B cell (primary cell): ENCODE measurements at regions not wholly inside any gene's neighbourhood (a gene's known extent, or its start where the extent isn't known, plus 50 kb on each side); places are given as distances from the start of the nearest gene placed in this dataset.

Experiments
- ATAC-seq: fragments of 200-7000 bp; cut with Tn5 transposase; one replicate; pipeline ENCODE4 v1.10.0; 2021; ENCODE audit warnings: low read depth, mild to moderate bottlenecking, moderate number of reproducible peaks, moderate library complexity
- CTCF ChIA-PET: fragments of 350-600 bp; sonication (Branson Sonifier 250); formaldehyde crosslinking; loops from one replicate; lab custom pipeline; 2021; ENCODE audit warnings: antibody characterized with exemption, inconsistent platforms; lab: Charles Lee
- POLR2A ChIA-PET: fragments of 350-600 bp; sonication (Branson Sonifier 250); formaldehyde crosslinking; loops from one replicate; lab custom pipeline; 2021; ENCODE audit warnings: antibody characterized with exemption; lab: Charles Lee
- DNase-seq: peaks from one replicate; pipeline ENCODE4 v3.0.0; 2013
- H2AFZ ChIP-seq: 2 replicates; pipeline ENCODE4 v1.6.1; 2012; ENCODE audit warnings: mild to moderate bottlenecking, low read depth, low read length; ENCODE audit not compliant: insufficient read depth, poor library complexity, severe bottlenecking
- H3K27ac ChIP-seq, 2 donors: 1 replicate in 1 of 2; 2 replicates in 1 of 2; pipeline ENCODE4 v1.5.1; 2012 to 2013; ENCODE audit warnings: low read length in 2 of 2, mild to moderate bottlenecking in 2 of 2, moderate library complexity in 1 of 2
- H3K27me3 ChIP-seq, 4 experiments: fragments of 200-600 bp in 1 of 4; sonication (generic) in 1 of 4; replicated peaks in 1 of 4; 1 replicate in 2 of 4; 2 replicates in 2 of 4; pipeline versions ENCODE4 v1.6.1 to v1.7.0; 2013 to 2016; ENCODE audit warnings: low read length in 3 of 4, mild to moderate bottlenecking in 2 of 4, mixed read lengths in 1 of 4, moderate library complexity in 1 of 4; ENCODE audit not compliant: insufficient read depth in 4 of 4, control insufficient read depth in 3 of 4; ENCODE audit errors: control extremely low read depth in 1 of 4
- H3K36me3 ChIP-seq, 2 experiments: replicated peaks in 1 of 2; 1 replicate in 1 of 2; 2 replicates in 1 of 2; pipeline versions ENCODE4 v1.6.1 to v1.7.1; 2013; ENCODE audit warnings: low read length in 1 of 2; ENCODE audit not compliant: insufficient read depth in 2 of 2, control insufficient read depth in 1 of 2; ENCODE audit errors: control extremely low read depth in 1 of 2, extremely low read depth in 1 of 2
- H3K4me1 ChIP-seq, 2 donors: fragments of 200-600 bp in 1 of 2; sonication (generic) in 1 of 2; 1 replicate in 1 of 2; 2 replicates in 1 of 2; pipeline versions ENCODE4 v1.5.1 to v1.6.1; 2013 to 2017; ENCODE audit warnings: low read length in 2 of 2; ENCODE audit not compliant: control insufficient read depth in 2 of 2, insufficient read depth in 2 of 2
- H3K4me2 ChIP-seq: replicated peaks from 2 replicates; pipeline ENCODE3; 2012; ENCODE audit warnings: mild to moderate bottlenecking, low read depth, low read length; ENCODE audit not compliant: poor library complexity, severe bottlenecking
- H3K4me3 ChIP-seq, 5 experiments: fragments of 200-600 bp in 1 of 5; sonication (generic) in 1 of 5; 1 replicate in 3 of 5; 2 replicates in 2 of 5; pipeline versions ENCODE4 v1.5.1 to v1.7.0; 2011 to 2016; ENCODE audit warnings: low read length in 4 of 5, mild to moderate bottlenecking in 4 of 5, low read depth in 2 of 5, control low read depth in 1 of 5, moderate library complexity in 1 of 5; ENCODE audit not compliant: insufficient read depth in 1 of 5; ENCODE audit errors: control extremely low read depth in 1 of 5, extremely low read depth in 1 of 5
- H3K79me2 ChIP-seq: fragments of 200-600 bp; sonication (generic); one replicate; pipeline ENCODE4 v1.6.0; 2016; ENCODE audit warnings: low read length; ENCODE audit not compliant: control insufficient read depth, insufficient read depth
- H3K9ac ChIP-seq: fragments of 200-600 bp; sonication (generic); 2 replicates; pipeline ENCODE4 v1.6.1; 2017; ENCODE audit warnings: mild to moderate bottlenecking, low read length, moderate library complexity
- H3K9me3 ChIP-seq, 3 donors: one replicate each; pipeline versions ENCODE4 v1.6.1 to v1.7.1; 2013; ENCODE audit warnings: low read length in 2 of 3; ENCODE audit not compliant: control insufficient read depth in 2 of 3, insufficient read depth in 1 of 3; ENCODE audit errors: control extremely low read depth in 1 of 3
- H4K20me1 ChIP-seq: 2 replicates; pipeline ENCODE4 v1.6.0; 2012; ENCODE audit warnings: mild to moderate bottlenecking, low read length; ENCODE audit not compliant: insufficient read depth, control insufficient read depth, poor library complexity, severe bottlenecking
- H3K27ac Mint-ChIP-seq: one replicate; pipeline ENCODE4 v1.8.0; 2021; ENCODE audit warnings: mixed read lengths
- H3K27me3 Mint-ChIP-seq: one replicate; pipeline ENCODE4 v1.8.0; 2021; ENCODE audit warnings: mixed read lengths
- H3K4me1 Mint-ChIP-seq: one replicate; pipeline ENCODE4 v1.8.0; 2021; ENCODE audit warnings: mixed read lengths
- H3K4me3 Mint-ChIP-seq: one replicate; pipeline ENCODE4 v1.8.0; 2021; ENCODE audit warnings: mixed read lengths
- H3K9me3 Mint-ChIP-seq: one replicate; pipeline ENCODE4 v1.8.0; 2022; ENCODE audit warnings: mixed read lengths; ENCODE audit not compliant: insufficient read depth
- CTCF ChIP-seq: fragments of 200-600 bp; IDR thresholded peaks from one replicate; pipeline ENCODE4 v1.8.0; 2022; ENCODE audit warnings: antibody characterized with exemption, mild to moderate bottlenecking
- EZH2 ChIP-seq: IDR thresholded peaks from 2 replicates; pipeline ENCODE4 v1.6.1; 2012; ENCODE audit warnings: borderline replicate concordance, low read depth, mild to moderate bottlenecking, moderate library complexity, low read length; ENCODE audit not compliant: insufficient read depth, poor library complexity, severe bottlenecking
- WGBS: methylation state at CpG from one replicate; pipeline ENCODE4 v1.1.5; 2013; ENCODE audit warnings: missing lambda C conversion rate; ENCODE audit not compliant: insufficient coverage; 5-methylcytosine and 5-hydroxymethylcytosine counted together
- intact Hi-C: fragments of 100-400 bp; cut with micrococcal nuclease; formaldehyde crosslinking; loops from one replicate; pipeline ENCODE4 v1.10.0; 2022

GRCh38 chr7:124489925-124490324 is 275.7 kb downstream of the GPR37 start:
- ChIA-PET POLR2A (no interaction called here), CTCF (no interaction called here)
- Histone ChIP-seq H4K20me1 (no peaks in the 10 kb centered on the region), H3K9me3 (no peaks in the 10 kb centered on the region), H3K27ac (no peak overlapping the region), H3K36me3 (no peaks in the 10 kb centered on the region), H3K4me2 (no peak overlapping the region), H3K9ac (no peak overlapping the region), H3K4me1 (no peaks in the 10 kb centered on the region), H3K27me3 (no peaks in the 10 kb centered on the region), H3K4me3 (no peak overlapping the region), H3K79me2 (no peaks in the 10 kb centered on the region), H2AFZ (no peak overlapping the region)
- no peak for ATAC-seq
- Mint-ChIP-seq H3K4me3 (no peak overlapping the region), H3K27me3 (no peaks in the 10 kb centered on the region), H3K4me1 (no peaks in the 10 kb centered on the region), H3K27ac (no peak overlapping the region), H3K9me3 (peaks cover 2% of the 10 kb centered on the region)
- WGBS, result 88% methylated on average over 1 of the region's 3 CpGs
- intact Hi-C loops, result no loop called here
- no peak for DNase-seq
- TF ChIP-seq CTCF (no peak), EZH2 (no peak)

- no peak for DNase-seq
- POLR2A ChIA-PET, result no interaction called here
- Histone ChIP-seq H2AFZ (no peak overlapping the region), H3K9ac (no peak overlapping the region), H3K9me3 (no peaks in the 10 kb centered on the region), H3K27ac (no peak overlapping the region), H4K20me1 (no peaks in the 10 kb centered on the region), H3K4me3 (no peak overlapping the region), H3K27me3 (no peaks in the 10 kb centered on the region), H3K4me2 (no peak overlapping the region), H3K79me2 (no peaks in the 10 kb centered on the region), H3K4me1 (no peaks in the 10 kb centered on the region), H3K36me3 (no peaks in the 10 kb centered on the region)
- CTCF ChIA-PET, result no interaction called here
- no peak for ATAC-seq
- Mint-ChIP-seq H3K4me1 (no peaks in the 10 kb centered on the region), H3K4me3 (no peak overlapping the region), H3K27me3 (no peaks in the 10 kb centered on the region), H3K9me3 (peaks cover 2% of the 10 kb centered on the region), H3K27ac (no peak overlapping the region)
- intact Hi-C loops, result no loop called here
- 80% methylated on average over 4 of the region's 5 CpGs for WGBS
- TF ChIP-seq CTCF (no peak), EZH2 (no peak)
These were observed 276.3 kb downstream of the GPR37 start for GRCh38 chr7:124489082-124489819.
